BJ (cell line): ENCODE measurements at regions not wholly inside any gene's neighbourhood (a gene's known extent, or its start where the extent isn't known, plus 50 kb on each side); places are given as distances from the start of the nearest gene placed in this dataset.

ENCODE experiments used
- CTCF ChIA-PET: fragments of 350-600 bp; formaldehyde crosslinking; extraction: SDS; loops from one replicate; lab custom pipeline; 2021; ENCODE audit warnings: antibody characterized with exemption, inconsistent platforms; lab: Yijun Ruan, JAX
- POLR2A ChIA-PET: fragments of 300-600 bp; sonication (Branson Sonifier 250); formaldehyde crosslinking; extraction: SDS; loops from one replicate; lab custom pipeline; 2021; ENCODE audit warnings: antibody characterized with exemption; lab: Charles Lee
- DNase-seq: peaks from one replicate; pipeline ENCODE4 v3.0.0-alpha.2; 2011; ENCODE audit warnings: low read depth
- H3K27me3 ChIP-seq: 2 replicates; pipeline ENCODE4 v1.6.0; 2011; ENCODE audit warnings: low read length; ENCODE audit not compliant: control insufficient read depth, insufficient read depth
- H3K36me3 ChIP-seq: 2 replicates; pipeline ENCODE4 v1.5.1; 2011; ENCODE audit warnings: low read length; ENCODE audit not compliant: control insufficient read depth, insufficient read depth
- H3K4me3 ChIP-seq: 2 replicates; pipeline ENCODE4 v1.5.1; 2011; ENCODE audit warnings: low read depth, mild to moderate bottlenecking, control low read depth, low read length
- TF ChIP-seq, protein P1 (sequence below): IDR thresholded peaks from 2 replicates; pipeline ENCODE4 v1.5.1; 2011; ENCODE audit warnings: low read depth, mild to moderate bottlenecking, control low read depth, inconsistent platforms, low read length, moderate library complexity; ENCODE audit not compliant: insufficient read depth

DNA sequence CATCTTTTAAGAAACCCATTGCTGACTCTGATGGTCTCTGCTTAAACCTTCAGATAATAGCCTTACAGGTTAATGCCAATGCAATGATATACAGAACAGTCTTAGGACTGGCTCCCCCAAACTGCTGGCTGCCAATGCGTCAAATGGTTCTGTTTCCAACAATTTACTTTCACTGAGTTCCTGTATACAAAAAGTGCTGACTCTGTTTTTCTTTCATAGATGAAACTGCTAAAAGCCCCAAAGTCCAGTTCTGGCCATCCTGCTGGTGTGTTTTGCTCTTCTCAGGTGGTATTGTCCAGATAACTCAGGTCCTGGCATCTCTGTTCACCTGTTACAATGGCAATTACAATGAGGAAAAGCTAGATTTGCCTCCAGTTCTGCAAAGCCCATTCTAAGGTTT lies 326.9 kb downstream of the GRIN2B start:
- Histone ChIP-seq H3K27me3 (no peaks in the 10 kb centered on the region), H3K36me3 (no peaks in the 10 kb centered on the region), H3K4me3 (no peak overlapping the region)
- no peak for DNase-seq
- CTCF ChIA-PET = interaction anchor here (0.8 kb wide), 1 partner anchor 469 kb away, joined by 3 read pairs; no protein-coding TSS in a partner anchor
- TF ChIP-seq, protein P1, sequence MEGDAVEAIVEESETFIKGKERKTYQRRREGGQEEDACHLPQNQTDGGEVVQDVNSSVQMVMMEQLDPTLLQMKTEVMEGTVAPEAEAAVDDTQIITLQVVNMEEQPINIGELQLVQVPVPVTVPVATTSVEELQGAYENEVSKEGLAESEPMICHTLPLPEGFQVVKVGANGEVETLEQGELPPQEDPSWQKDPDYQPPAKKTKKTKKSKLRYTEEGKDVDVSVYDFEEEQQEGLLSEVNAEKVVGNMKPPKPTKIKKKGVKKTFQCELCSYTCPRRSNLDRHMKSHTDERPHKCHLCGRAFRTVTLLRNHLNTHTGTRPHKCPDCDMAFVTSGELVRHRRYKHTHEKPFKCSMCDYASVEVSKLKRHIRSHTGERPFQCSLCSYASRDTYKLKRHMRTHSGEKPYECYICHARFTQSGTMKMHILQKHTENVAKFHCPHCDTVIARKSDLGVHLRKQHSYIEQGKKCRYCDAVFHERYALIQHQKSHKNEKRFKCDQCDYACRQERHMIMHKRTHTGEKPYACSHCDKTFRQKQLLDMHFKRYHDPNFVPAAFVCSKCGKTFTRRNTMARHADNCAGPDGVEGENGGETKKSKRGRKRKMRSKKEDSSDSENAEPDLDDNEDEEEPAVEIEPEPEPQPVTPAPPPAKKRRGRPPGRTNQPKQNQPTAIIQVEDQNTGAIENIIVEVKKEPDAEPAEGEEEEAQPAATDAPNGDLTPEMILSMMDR = no peak
- POLR2A ChIA-PET = no interaction called here

DNA sequence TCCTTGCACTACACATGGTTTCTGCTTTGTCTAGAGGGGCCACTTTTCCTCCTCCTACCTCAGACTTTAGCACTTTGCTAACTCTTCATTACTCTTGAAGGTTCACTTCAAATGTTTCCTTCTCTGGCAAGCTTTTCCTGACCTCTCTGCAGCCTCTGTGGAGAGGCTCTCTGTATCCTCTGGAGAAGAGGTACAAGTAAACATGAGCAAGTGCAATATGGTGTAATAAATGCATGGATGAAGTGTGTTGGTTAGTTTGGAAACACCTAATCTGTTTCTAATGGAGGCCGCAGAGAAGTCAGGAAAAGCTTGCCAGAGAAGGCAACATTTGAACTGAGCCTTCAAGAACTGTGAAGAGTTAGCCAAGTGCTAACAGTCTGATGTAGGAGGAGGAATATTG lies 329.3 kb downstream of the GRIN2B start:
- no peaks in the 10 kb centered on the region for H3K36me3 ChIP-seq
- DNase-seq = no peak
- H3K27me3 ChIP-seq = no peaks in the 10 kb centered on the region
- CTCF ChIA-PET = no interaction called here
- POLR2A ChIA-PET = no interaction called here
- TF ChIP-seq, protein P1 = no peak
- H3K4me3 ChIP-seq = no peak overlapping the region

DNA sequence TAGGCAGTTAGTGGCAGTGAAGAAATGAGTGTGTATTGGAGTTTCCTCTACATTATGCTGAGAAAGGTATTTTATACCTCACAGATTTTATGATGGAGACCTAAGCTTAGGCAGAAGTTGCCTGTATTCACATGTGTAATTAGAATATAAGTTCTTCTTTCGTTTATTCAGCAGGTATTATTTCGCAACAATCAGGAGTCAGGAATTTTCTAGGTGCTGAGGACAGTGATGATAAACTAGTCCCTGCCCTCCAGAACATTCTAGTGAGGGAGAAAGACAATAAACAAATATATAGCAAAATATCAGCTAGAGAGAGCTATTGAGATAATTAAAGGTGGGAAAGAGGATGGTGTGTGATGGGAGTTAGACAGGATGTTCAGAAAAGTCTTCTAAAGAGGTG lies 345.7 kb downstream of the GRIN2B start:
- ChIA-PET POLR2A (no interaction called here), CTCF (no interaction called here)
- no peaks in the 10 kb centered on the region for H3K27me3 ChIP-seq
- TF ChIP-seq, protein P1 = no peak
- H3K36me3 ChIP-seq = no peaks in the 10 kb centered on the region
- H3K4me3 ChIP-seq = no peak overlapping the region
- no peak for DNase-seq

DNA sequence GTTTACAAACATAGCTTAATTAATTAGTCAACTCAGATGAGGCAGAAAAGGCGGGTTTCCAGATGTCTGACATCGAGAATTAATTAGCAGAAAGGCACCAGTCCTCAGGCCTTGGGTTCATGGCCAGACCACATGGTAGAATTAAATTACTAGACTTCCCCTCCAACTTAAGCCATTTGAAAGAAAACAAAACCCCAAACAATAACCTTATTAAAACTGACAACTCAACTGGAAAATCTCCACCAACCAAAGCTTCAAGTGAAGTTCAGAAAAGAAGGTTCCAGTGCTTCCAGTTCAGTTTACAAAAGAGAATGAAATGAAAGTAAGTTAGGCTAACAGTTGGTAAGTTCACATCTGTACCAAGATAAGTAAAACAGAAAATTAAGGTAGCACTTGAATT lies 349.5 kb downstream of the GRIN2B start:
- no peaks in the 10 kb centered on the region for H3K27me3 ChIP-seq
- ChIA-PET POLR2A (no interaction called here), CTCF (no interaction called here)
- TF ChIP-seq, protein P1 = no peak
- no peak overlapping the region for H3K4me3 ChIP-seq
- no peaks in the 10 kb centered on the region for H3K36me3 ChIP-seq
- no peak for DNase-seq

DNA sequence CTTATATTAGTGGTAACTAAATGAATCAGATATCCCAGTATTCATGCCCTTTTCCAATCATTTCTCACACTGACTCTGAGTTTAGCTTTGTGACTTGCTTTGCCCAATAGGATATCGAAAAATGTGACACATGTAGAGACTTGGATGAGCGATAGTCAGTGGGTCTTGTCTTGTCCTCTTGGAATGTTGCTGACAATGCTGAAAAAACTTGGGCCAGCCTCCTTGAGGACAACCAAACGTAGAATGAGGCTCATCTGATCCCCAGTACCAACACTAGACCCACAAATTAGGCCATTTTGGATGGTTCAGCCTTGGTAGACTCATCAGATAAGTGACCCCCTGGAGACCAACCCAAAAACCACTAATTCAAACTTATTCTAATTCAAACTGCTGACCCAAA lies 351.0 kb downstream of the GRIN2B start:
- CTCF ChIA-PET = no interaction called here
- Histone ChIP-seq H3K36me3 (no peaks in the 10 kb centered on the region), H3K4me3 (no peak overlapping the region), H3K27me3 (no peaks in the 10 kb centered on the region)
- no peak for DNase-seq
- TF ChIP-seq, protein P1 = no peak
- POLR2A ChIA-PET = no interaction called here
